ENCODE measurements at regions not wholly inside any gene's neighbourhood (a gene's known extent, or its start where the extent isn't known, plus 50 kb on each side); places are given as distances from the start of the nearest gene placed in this dataset.

GRCh38 chr1:224513787-224514209 is 79.2 kb upstream of the WDR26 start:
- no peak for TF ChIP-seq EZH2 (IDR thresholded peaks at IDR 0.05; ENCODE audit: insufficient read depth, poor library complexity, severe bottlenecking)
- no peak for TF ChIP-seq EZH2phosphoT487 (IDR thresholded peaks at IDR 0.05; ENCODE audit: insufficient read depth, low read depth)

All from GM23248 (cell line).